Ascending aorta (tissue), 2 donors: ENCODE measurements at regions not wholly inside any gene's neighbourhood (a gene's known extent, or its start where the extent isn't known, plus 50 kb on each side); places are given as distances from the start of the nearest gene placed in this dataset.

Experiments used
- DNase-seq, 2 donors: peaks; one replicate each; pipeline ENCODE4 v3.0.0-alpha.2; 2019; ENCODE audit warnings: low spot score in 2 of 2
- H3K27ac ChIP-seq, 2 donors: fragments of 200-600 bp; sonication (generic); one replicate each; pipeline ENCODE4 v1.5.1; 2016 to 2017; ENCODE audit warnings: mild to moderate bottlenecking in 1 of 2
- H3K27me3 ChIP-seq: fragments of 200-600 bp; sonication (generic); one replicate; pipeline ENCODE4 v1.5.1; 2017
- H3K36me3 ChIP-seq, 2 donors: fragments of 200-600 bp; sonication (generic); one replicate each; pipeline ENCODE4 v1.5.1; 2016
- H3K4me1 ChIP-seq, 2 donors: fragments of 200-600 bp; sonication (generic); one replicate each; pipeline ENCODE4 v1.5.1; 2016 to 2017; ENCODE audit warnings: mild to moderate bottlenecking in 1 of 2
- H3K4me3 ChIP-seq, 2 donors: fragments of 200-600 bp; sonication (generic); one replicate each; pipeline ENCODE4 v1.5.1; 2016 to 2017; ENCODE audit warnings: mild to moderate bottlenecking in 1 of 2
- H3K9me3 ChIP-seq, 2 donors: fragments of 200-600 bp; sonication (generic); one replicate each; pipeline ENCODE4 v1.5.1; 2016
- CTCF ChIP-seq, 3 experiments: fragments of 200-600 bp in 2 of 3; fragments of 450-650 bp in 1 of 3; sonication (generic) in 2 of 3; IDR thresholded peaks; one replicate each; pipeline ENCODE4 v1.5.1; 2016 to 2019; ENCODE audit warnings: antibody characterized with exemption in 3 of 3, mild to moderate bottlenecking in 1 of 3, moderate library complexity in 1 of 3
- intact Hi-C: fragments of 100-400 bp; cut with DNase I; formaldehyde crosslinking; loops from one replicate; pipeline ENCODE4 v1.15.1; 2023

GRCh38 chr3:125662675-125663074, 67.4 kb upstream of the OSBPL11 start:
- no peaks in the 10 kb centered on the region for H3K36me3 ChIP-seq
- no peak overlapping the region for H3K4me3 ChIP-seq
- H3K4me1 ChIP-seq, result no peaks in the 10 kb centered on the region
- DNase-seq, result no peak
- no peaks in the 10 kb centered on the region for H3K9me3 ChIP-seq
- TF ChIP-seq CTCF (IDR thresholded peaks at IDR 0.05), result no peak
- intact Hi-C loops, result no loop called here
- no peak overlapping the region for H3K27ac ChIP-seq
- H3K27me3 ChIP-seq, result no peaks in the 10 kb centered on the region

- H3K4me3 ChIP-seq, result no peak overlapping the region
- no peaks in the 10 kb centered on the region for H3K27me3 ChIP-seq
- no peaks in the 10 kb centered on the region for H3K4me1 ChIP-seq
- H3K36me3 ChIP-seq, result no peaks in the 10 kb centered on the region
- H3K27ac ChIP-seq, result no peak overlapping the region
- H3K9me3 ChIP-seq, result no peaks in the 10 kb centered on the region
- TF ChIP-seq CTCF (IDR thresholded peaks at IDR 0.05), result no peak
- intact Hi-C loops, result no loop called here
- DNase-seq, result no peak
These were observed 75.1 kb upstream of the OSBPL11 start for GRCh38 chr3:125670352-125670751.

- H3K4me1 ChIP-seq, result no peaks in the 10 kb centered on the region
- TF ChIP-seq CTCF (IDR thresholded peaks at IDR 0.05), result no peak
- H3K4me3 ChIP-seq, result no peak overlapping the region
- H3K36me3 ChIP-seq, result no peaks in the 10 kb centered on the region
- H3K9me3 ChIP-seq, result no peaks in the 10 kb centered on the region
- H3K27me3 ChIP-seq, result no peaks in the 10 kb centered on the region
- no peak overlapping the region for H3K27ac ChIP-seq
- no peak for DNase-seq
- intact Hi-C loops, result no loop called here
These were observed 75.6 kb upstream of the OSBPL11 start for GRCh38 chr3:125670945-125671344.

- intact Hi-C loops, result no loop called here
These were observed 76.4 kb upstream of the OSBPL11 start for GRCh38 chr3:125671461-125672243.

GRCh38 chr3:125675791-125676190, 80.5 kb upstream of the OSBPL11 start:
- Histone ChIP-seq H3K4me1 (no peaks in the 10 kb centered on the region), H3K9me3 (no peaks in the 10 kb centered on the region), H3K4me3 (no peak overlapping the region), H3K36me3 (no peaks in the 10 kb centered on the region), H3K27ac (no peak overlapping the region), H3K27me3 (no peaks in the 10 kb centered on the region)
- TF ChIP-seq CTCF (IDR thresholded peaks at IDR 0.05), result no peak
- intact Hi-C loops, result no loop called here
- no peak for DNase-seq

More at GRCh38 chr3:125671461-125672243, 76.4 kb upstream of the OSBPL11 start:
- Histone ChIP-seq H3K36me3 (no peaks in the 10 kb centered on the region), H3K4me3 (no peak overlapping the region), H3K27ac (no peak overlapping the region), H3K4me1 (no peaks in the 10 kb centered on the region), H3K27me3 (no peaks in the 10 kb centered on the region), H3K9me3 (no peaks in the 10 kb centered on the region)
- TF ChIP-seq CTCF (IDR thresholded peaks at IDR 0.05), result no peak
- no peak for DNase-seq
